Lung (tissue), 11 donors: ENCODE measurements at regions not wholly inside any gene's neighbourhood (a gene's known extent, or its start where the extent isn't known, plus 50 kb on each side); places are given as distances from the start of the nearest gene placed in this dataset.

ENCODE experiments used
- ATAC-seq: fragments of 200-7000 bp; cut with Tn5 transposase; one replicate; pipeline ENCODE4 v1.9.1; 2020; ENCODE audit warnings: moderate number of reproducible peaks; ENCODE audit not compliant: insufficient read depth, low FRiP score
- DNase-seq, 3 donors: peaks; one replicate each; pipeline ENCODE4 v3.0.0-alpha.2; 2013 to 2017
- H3K27ac ChIP-seq, 2 donors: one replicate each; pipeline ENCODE4 v1.5.1; 2013; ENCODE audit warnings: mild to moderate bottlenecking in 2 of 2, moderate library complexity in 2 of 2, control low read depth in 1 of 2, inconsistent platforms in 1 of 2, low read depth in 1 of 2, low read length in 1 of 2
- H3K27me3 ChIP-seq, 3 donors: one replicate each; pipeline ENCODE4 v1.5.1; 2013; ENCODE audit warnings: low read length in 2 of 3; ENCODE audit not compliant: control insufficient read depth in 3 of 3, insufficient read depth in 3 of 3
- H3K36me3 ChIP-seq, 4 donors: one replicate each; pipeline ENCODE4 v1.5.1; 2013; ENCODE audit warnings: low read length in 4 of 4, mild to moderate bottlenecking in 1 of 4, moderate library complexity in 1 of 4; ENCODE audit not compliant: control insufficient read depth in 4 of 4, insufficient read depth in 4 of 4
- H3K4me1 ChIP-seq, 5 donors: one replicate each; pipeline ENCODE4 v1.5.1; 2013; ENCODE audit warnings: low read length in 5 of 5, mild to moderate bottlenecking in 2 of 5, moderate library complexity in 1 of 5; ENCODE audit not compliant: control insufficient read depth in 5 of 5, insufficient read depth in 5 of 5
- H3K4me3 ChIP-seq: one replicate; pipeline ENCODE4 v1.5.1; 2013; ENCODE audit warnings: mild to moderate bottlenecking, control low read depth, moderate library complexity
- H3K9ac ChIP-seq, 2 donors: one replicate each; pipeline ENCODE4 v1.5.1; 2013; ENCODE audit warnings: low read length in 2 of 2, control low read depth in 1 of 2; ENCODE audit not compliant: insufficient read depth in 1 of 2
- H3K9me3 ChIP-seq, 4 donors: one replicate each; pipeline ENCODE4 v1.5.1; 2013; ENCODE audit warnings: low read length in 3 of 4, mild to moderate bottlenecking in 1 of 4, moderate library complexity in 1 of 4; ENCODE audit not compliant: control insufficient read depth in 4 of 4, insufficient read depth in 3 of 4
- WGBS, 2 donors: extraction: QIAGEN DNeasy Blood & Tissue Kit; methylation state at CpG; one replicate each; pipeline ENCODE4 v1.1.7; 2013; 5-methylcytosine and 5-hydroxymethylcytosine counted together
- TF ChIP-seq, protein P1 (sequence below): IDR thresholded peaks from 2 replicates; pipeline ENCODE4 v1.5.1; 2012; ENCODE audit warnings: mild to moderate bottlenecking; ENCODE audit errors: control extremely low read depth, extremely low read depth
- donor health status: control.
- donor health status: control.
- donor health status: Bipolar disorder and iron deficiency.
- donor health status: healthy.
- donor health status: DM: yes; HTN: yes; CAD: no.

DNA sequence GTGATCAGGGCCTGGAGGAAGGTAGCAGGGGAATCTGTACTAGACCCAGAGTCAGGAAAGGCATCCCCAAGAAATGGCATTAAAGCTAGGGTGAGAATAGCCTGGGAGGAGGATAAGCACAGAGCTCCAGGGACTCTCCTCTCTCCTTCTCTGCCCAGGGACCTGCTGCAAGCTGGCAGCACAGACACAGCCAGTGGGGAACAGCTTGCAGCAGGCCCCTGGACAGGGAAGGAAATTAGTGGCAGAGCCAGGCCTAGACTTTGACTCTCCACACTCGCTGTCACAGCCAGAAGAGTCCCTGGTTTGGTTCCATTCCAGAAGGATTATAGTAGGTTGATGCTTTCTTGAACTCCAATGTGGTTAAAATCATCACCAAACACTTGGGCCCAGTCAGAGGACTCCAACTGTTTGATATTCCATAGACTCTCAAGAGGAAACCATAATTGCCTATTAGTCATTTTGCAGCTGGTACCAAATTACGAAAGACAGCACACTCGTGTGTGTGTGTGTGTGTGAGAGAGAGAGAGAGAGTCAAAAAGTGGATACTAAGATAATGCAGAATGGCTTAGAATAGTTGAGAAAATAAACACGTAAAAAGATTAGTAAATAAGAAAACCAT, 95.5 kb upstream of the ATP8B1 start:
- Histone ChIP-seq H3K9me3 (no peaks in the 10 kb centered on the region), H3K4me1 (peaks cover 0 to 2% (median 0%) of the 10 kb centered on the region in 5 donors), H3K9ac (no peak overlapping the region), H3K4me3 (no peak overlapping the region), H3K27me3 (no peaks in the 10 kb centered on the region), H3K36me3 (no peaks in the 10 kb centered on the region), H3K27ac (no peak overlapping the region)
- TF ChIP-seq, protein P1, sequence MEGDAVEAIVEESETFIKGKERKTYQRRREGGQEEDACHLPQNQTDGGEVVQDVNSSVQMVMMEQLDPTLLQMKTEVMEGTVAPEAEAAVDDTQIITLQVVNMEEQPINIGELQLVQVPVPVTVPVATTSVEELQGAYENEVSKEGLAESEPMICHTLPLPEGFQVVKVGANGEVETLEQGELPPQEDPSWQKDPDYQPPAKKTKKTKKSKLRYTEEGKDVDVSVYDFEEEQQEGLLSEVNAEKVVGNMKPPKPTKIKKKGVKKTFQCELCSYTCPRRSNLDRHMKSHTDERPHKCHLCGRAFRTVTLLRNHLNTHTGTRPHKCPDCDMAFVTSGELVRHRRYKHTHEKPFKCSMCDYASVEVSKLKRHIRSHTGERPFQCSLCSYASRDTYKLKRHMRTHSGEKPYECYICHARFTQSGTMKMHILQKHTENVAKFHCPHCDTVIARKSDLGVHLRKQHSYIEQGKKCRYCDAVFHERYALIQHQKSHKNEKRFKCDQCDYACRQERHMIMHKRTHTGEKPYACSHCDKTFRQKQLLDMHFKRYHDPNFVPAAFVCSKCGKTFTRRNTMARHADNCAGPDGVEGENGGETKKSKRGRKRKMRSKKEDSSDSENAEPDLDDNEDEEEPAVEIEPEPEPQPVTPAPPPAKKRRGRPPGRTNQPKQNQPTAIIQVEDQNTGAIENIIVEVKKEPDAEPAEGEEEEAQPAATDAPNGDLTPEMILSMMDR = no peak
- WGBS, 2 donors = 38 to 62% methylated on average over 4 of the region's 4 CpGs
- no peak for ATAC-seq
- DNase-seq = no peak

- TF ChIP-seq, protein P1 = no peak
- Histone ChIP-seq H3K4me1 (no peaks in the 10 kb centered on the region), H3K27ac (no peak overlapping the region), H3K27me3 (no peaks in the 10 kb centered on the region), H3K36me3 (no peaks in the 10 kb centered on the region), H3K9ac (no peak overlapping the region), H3K9me3 (no peaks in the 10 kb centered on the region), H3K4me3 (no peak overlapping the region)
- no peak for ATAC-seq
- no peak for DNase-seq
- 80 to 84% methylated on average over 9 of the region's 9 CpGs for WGBS, 2 donors
Measured at GRCh38 chr18:57895182-57895581, 92.1 kb upstream of the ATP8B1 start.

GRCh38 chr18:57891707-57892391, 88.7 kb upstream of the ATP8B1 start:
- H3K36me3 ChIP-seq = no peaks in the 10 kb centered on the region
- peaks cover 0 to 8% (median 4%) of the 10 kb centered on the region in 4 donors for H3K9me3 ChIP-seq
- no peak overlapping the region for H3K27ac ChIP-seq
- TF ChIP-seq, protein P1 = no peak
- ATAC-seq (no peak), DNase-seq (no peak)
- WGBS, 2 donors = 87% methylated on average over 2 of the region's 2 CpGs
- H3K9ac ChIP-seq = no peak overlapping the region
- no peaks in the 10 kb centered on the region for H3K4me1 ChIP-seq
- H3K4me3 ChIP-seq = no peak overlapping the region
- no peaks in the 10 kb centered on the region for H3K27me3 ChIP-seq
